K562 (cell line): ENCODE measurements at regions not wholly inside any gene's neighbourhood (a gene's known extent, or its start where the extent isn't known, plus 50 kb on each side); places are given as distances from the start of the nearest gene placed in this dataset.

ENCODE experiments used
- BDP1 ChIP-seq: IDR thresholded peaks from 3 replicates; pipeline ENCODE4 v1.6.1; 2011; ENCODE audit not compliant: insufficient read length, insufficient read depth
- GTF2E2 ChIP-seq: fragments of 200-800 bp; sonication (Bioruptor generic); IDR thresholded peaks from 2 replicates; pipeline ENCODE4 v1.6.1; 2016; ENCODE audit warnings: missing genetic modification characterization, missing compliant biosample characterization
- GTF2F1 ChIP-seq: IDR thresholded peaks from 2 replicates; pipeline ENCODE4 v1.6.1; 2011; ENCODE audit warnings: low read depth, low read length, improper control_type of control experiment
- MYBL2 ChIP-seq, 2 experiments: fragments of 450-650 bp in 1 of 2; sonication (generic) in 1 of 2; formaldehyde crosslinking in 1 of 2; IDR thresholded peaks; 2 replicates each; pipeline versions ENCODE4 v1.6.1 to v1.8.1; 2017 to 2022; ENCODE audit warnings: borderline replicate concordance in 1 of 2, inconsistent platforms in 1 of 2, low read depth in 1 of 2, mild to moderate bottlenecking in 1 of 2, missing genetic modification reagents in 1 of 2, moderate library complexity in 1 of 2
- NELFE ChIP-seq: IDR thresholded peaks from 2 replicates; pipeline ENCODE4 v1.6.1; 2011; ENCODE audit warnings: mild to moderate bottlenecking; ENCODE audit not compliant: insufficient read depth, insufficient read length
- NUFIP1 ChIP-seq: fragments of 450-650 bp; IDR thresholded peaks from 2 replicates; pipeline ENCODE4 v1.6.1; 2018; ENCODE audit not compliant: partially characterized antibody
- SFPQ ChIP-seq: fragments of 200-400 bp; formaldehyde crosslinking; IDR thresholded peaks from 2 replicates; pipeline ENCODE4 v1.6.1; 2017; ENCODE audit warnings: mild to moderate bottlenecking, low read depth, low read length, moderate library complexity
- TAF7 ChIP-seq: fragments of 450-650 bp; IDR thresholded peaks from 2 replicates; pipeline ENCODE4 v1.6.1; 2016; ENCODE audit warnings: missing genetic modification characterization, missing compliant biosample characterization
- TAL1 ChIP-seq: fragments of 450-650 bp; IDR thresholded peaks from 2 replicates; pipeline ENCODE4 v1.6.1; 2016; ENCODE audit warnings: mild to moderate bottlenecking
- TSC22D4 ChIP-seq: fragments of 450-650 bp; IDR thresholded peaks from 2 replicates; pipeline ENCODE4 v1.6.1; 2016; ENCODE audit warnings: missing genetic modification characterization, missing biosample characterization, control low read depth
- ZNF274 ChIP-seq: IDR thresholded peaks from 2 replicates; pipeline ENCODE4 v1.6.1; 2011; ENCODE audit warnings: low read depth, mild to moderate bottlenecking, low read length, moderate library complexity, borderline replicate concordance
- ZNF79 ChIP-seq: fragments of 250-450 bp; sonication (Bioruptor Pico); IDR thresholded peaks from 2 replicates; pipeline ENCODE4 v1.4.0; 2020; ENCODE audit warnings: low read depth, mild to moderate bottlenecking, moderate library complexity

- TF ChIP-seq TAL1, result no peak
- TF ChIP-seq NELFE, result no peak
- no peak for TF ChIP-seq TAF7 (tag)
- TF ChIP-seq BDP1, result no peak
- no peak for TF ChIP-seq NUFIP1
- no peak for TF ChIP-seq TSC22D4
- TF ChIP-seq ZNF79, result no peak
- TF ChIP-seq MYBL2 (IDR thresholded peaks at IDR 0.05; ENCODE audit: low read depth), result no peak
- no peak for TF ChIP-seq MYBL2 (CRISPR knock-in tag; IDR thresholded peaks at IDR 0.05; ENCODE audit: borderline replicate concordance)
- TF ChIP-seq ZNF274, result no peak
- no peak for TF ChIP-seq GTF2E2 (tag)
- TF ChIP-seq GTF2F1, result no peak
- TF ChIP-seq SFPQ, result no peak
Measured at GRCh38 chr5:174376726-174377373, 331.3 kb downstream of the NSG2 start (continued).
